ENCODE measurements at regions not wholly inside any gene's neighbourhood (a gene's known extent, or its start where the extent isn't known, plus 50 kb on each side); places are given as distances from the start of the nearest gene placed in this dataset.

GRCh38 chr9:12916042-12916441 lies 141.2 kb downstream of the LURAP1L start:
- TF ChIP-seq TAF1 (IDR thresholded peaks at IDR 0.05; ENCODE audit: low read depth) (no peak), CTCF (IDR thresholded peaks at IDR 0.05; ENCODE audit: poor library complexity, severe bottlenecking) (no peak), POLR2AphosphoS5 (IDR thresholded peaks at IDR 0.05) (no peak), EZH2 (IDR thresholded peaks at IDR 0.05; ENCODE audit: borderline replicate concordance, insufficient read depth, low read length, poor library complexity, severe bottlenecking) (no peak), REST (IDR thresholded peaks at IDR 0.05; ENCODE audit: borderline replicate concordance) (no peak)

Measured in neural cell (in vitro differentiated cells).